Suppressor macrophage treated with lipopolysaccharide for 4 hours (primary cell): ENCODE measurements at regions not wholly inside any gene's neighbourhood (a gene's known extent, or its start where the extent isn't known, plus 50 kb on each side); places are given as distances from the start of the nearest gene placed in this dataset.

ENCODE experiments used
- DNase-seq: peaks from one replicate; pipeline ENCODE4 v3.0.0-alpha.2; 2020

DNA sequence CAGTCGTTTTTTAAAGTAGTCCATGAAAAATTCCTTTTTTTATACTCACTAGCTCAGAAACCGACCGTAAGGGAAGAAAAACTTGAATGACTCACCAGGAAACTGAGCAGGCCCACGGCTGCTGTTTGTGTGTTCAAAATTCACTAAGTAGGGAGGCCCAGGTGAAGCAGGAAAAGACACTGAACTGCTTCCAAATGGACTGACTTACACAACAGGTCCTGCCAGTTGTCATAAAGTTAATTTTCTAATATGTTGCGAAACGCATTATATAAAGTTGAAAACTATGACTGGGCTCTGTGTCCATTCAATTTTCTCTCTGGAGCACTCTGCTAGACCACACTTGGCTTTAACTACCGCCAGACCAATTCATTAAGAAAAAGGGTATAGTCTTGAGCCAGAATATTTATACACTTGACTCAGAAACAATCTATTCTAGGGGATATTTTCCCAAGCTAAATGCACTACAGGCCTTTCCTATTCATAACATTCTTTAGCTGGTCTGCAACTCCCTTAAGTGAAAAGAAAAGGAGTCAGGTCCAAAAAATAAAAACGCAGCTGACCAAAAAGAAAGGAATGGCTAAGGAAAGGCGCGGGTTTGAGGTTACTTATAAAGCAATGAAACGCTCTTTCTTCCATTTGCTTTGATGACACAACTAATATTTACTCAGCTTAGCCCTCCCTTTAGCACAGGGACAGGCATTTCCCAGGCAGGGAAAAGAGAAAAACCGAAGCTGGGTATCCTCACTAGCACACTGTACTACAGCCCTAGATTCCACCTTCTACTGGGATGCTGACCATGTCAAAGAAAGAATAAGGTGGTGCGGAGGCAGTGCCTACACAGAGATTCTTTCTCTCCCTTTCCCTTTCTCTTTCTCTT, 306.3 kb upstream of the ESRRG start:
- no peak for DNase-seq

DNA sequence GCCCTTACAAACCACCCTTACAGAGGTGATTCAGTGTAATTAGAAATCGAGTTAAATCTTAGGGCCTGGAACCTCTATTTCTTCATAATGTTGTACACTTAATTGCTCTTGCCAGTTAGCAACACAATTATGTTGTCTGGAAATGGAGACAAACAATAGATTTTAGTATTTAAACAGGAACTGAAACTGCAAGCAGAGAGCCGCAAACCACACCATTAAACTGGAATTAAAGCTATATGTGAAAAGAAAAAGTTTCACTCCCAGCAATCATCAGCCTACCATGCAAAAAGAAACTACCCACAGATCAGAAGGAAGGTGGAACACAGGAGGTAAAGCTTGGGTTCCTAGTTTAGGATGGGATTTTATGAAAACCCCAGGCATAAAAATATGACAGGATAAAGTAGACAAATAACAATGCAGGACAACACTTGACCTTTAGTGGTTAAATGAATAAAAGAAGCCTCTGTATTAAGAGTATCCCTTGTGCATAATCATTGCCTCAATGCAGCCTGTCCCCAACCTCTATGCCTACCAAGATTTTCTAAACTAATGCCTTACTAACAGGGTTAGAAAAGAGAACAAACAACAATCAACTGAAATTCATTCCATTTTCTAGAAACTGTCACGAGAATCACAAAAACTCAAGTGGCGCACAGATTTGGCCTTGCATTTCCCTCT, 304.3 kb upstream of the ESRRG start:
- DNase-seq = no peak

DNA sequence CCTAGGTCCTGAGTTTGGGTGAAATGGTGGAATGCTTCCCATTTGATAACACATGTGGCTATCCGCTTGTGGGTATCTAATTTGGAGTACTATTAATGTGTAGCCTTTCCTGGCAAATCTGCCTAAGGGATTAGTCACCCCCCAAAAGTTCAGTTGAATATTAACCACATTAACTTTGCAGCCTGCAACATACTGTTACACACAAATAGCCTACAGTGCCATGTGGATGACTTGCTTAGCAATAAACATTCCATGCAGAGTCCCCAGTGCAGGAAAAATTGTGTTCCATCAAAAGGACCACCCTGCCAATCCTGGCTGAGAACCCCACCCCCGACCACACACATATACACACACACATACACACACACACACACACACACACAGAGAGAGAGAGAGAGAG, 303.3 kb upstream of the ESRRG start:
- no peak for DNase-seq

DNA sequence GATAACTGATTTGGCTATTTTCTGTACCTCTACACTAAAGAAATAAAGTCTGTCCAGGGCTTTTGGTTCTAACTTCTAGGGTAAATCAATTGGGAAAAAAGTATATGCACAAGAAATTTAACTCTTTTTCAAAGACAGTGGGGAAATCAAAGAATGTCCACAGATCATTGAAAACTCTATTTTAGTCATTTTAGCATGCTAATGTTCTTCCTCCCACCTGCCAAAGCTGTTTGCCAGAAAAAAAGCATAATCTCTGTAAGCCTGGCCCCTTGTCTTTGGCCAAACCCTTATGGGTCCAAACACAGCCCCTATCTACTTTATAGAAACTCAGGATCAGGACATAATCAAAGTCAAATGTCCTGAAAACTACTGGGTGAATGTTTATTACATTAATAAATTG, 302.2 kb upstream of the ESRRG start:
- no peak for DNase-seq

- no peak for DNase-seq
These were observed 301.7 kb upstream of the ESRRG start for GRCh38 chr1:217024911-217025310.

DNA sequence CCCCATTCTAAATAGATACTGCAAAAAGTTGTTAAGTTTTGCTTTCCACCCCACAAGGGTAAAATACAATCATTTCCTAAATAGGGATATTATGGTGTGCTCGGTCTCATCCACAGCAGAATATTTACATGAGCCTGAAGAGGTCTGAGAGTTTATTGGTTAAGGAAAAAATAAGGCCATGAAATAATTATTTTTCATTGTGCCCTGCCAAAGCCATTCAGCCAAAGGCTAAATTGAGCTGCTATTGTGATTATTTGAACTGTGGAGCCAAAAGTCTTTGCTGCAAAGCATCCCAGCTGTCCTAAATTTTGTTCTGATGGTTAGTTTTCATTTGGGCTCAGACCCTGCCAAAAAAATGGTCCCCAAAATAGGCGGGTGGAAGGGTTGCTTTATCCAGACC, 298.7 kb upstream of the ESRRG start:
- no peak for DNase-seq

GRCh38 chr1:217021400-217021799, 298.2 kb upstream of the ESRRG start:
- no peak for DNase-seq

DNA sequence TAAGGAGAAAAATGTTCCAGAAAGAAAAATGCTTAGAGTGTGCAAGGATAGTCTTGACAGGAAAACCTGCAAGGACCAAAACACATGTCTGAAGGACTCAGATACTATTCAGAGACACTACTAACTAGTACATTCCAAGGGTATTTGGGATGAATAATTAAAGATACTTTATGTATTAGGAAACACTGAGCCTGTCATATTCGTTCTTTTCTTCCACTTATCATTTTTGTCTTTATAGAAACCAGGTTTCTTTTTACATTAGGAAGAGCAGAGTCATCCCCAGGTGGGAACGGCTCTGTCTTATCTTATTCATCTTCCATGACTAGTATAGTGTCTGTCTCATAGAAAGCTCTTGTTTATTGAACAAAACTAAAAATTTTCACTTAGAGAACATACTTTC, 296.2 kb upstream of the ESRRG start:
- DNase-seq = no peak

GRCh38 chr1:217018648-217019047, 295.4 kb upstream of the ESRRG start:
- DNase-seq = no peak

- DNase-seq = no peak
These were observed 293.9 kb upstream of the ESRRG start for GRCh38 chr1:217017165-217017564.

GRCh38 chr1:217014066-217014465, 290.8 kb upstream of the ESRRG start:
- DNase-seq = no peak

DNA sequence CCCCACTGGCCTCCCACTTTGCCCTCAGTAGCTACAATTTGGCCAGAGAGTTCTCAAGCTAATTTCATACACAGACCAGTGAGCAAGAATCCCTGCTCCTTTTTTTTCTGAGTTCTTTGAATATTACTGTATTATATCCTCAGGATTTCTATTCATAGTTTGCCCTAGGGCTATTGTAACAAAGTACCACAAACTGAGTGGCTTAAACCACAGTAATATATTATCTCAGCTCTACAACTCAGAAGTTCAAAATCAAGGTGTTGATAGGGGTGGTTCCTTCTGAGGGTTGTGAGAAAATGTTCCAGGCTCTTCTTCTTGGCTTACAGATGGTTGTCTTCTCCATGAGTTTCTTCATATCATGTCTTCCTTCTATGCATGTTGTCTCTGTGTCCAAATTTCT, 289.4 kb upstream of the ESRRG start:
- no peak for DNase-seq

DNA sequence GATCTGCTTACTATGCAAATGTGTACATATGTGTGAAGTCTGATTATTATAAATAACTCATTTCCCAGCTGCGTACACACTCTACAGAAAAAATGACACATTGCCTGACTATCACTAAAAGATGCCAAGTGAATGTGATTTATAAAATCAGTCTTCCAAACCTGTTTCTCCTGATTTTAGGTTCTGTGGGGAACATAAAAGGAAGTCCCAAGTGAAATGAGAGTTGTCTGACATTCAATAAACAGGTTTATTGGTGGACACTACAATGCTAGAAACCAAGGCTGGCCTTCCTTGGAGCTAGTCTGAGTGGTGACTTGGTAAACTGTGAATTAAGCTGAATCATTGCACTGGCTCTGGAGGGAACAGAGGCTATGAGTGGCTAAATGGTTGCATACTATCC, 287.9 kb upstream of the ESRRG start:
- no peak for DNase-seq

- no peak for DNase-seq
These were observed 287.0 kb upstream of the ESRRG start for GRCh38 chr1:217010253-217010652.

- no peak for DNase-seq
These were observed 286.1 kb upstream of the ESRRG start for GRCh38 chr1:217009376-217009775.

GRCh38 chr1:217004776-217005436, 281.7 kb upstream of the ESRRG start:
- no peak for DNase-seq

DNA sequence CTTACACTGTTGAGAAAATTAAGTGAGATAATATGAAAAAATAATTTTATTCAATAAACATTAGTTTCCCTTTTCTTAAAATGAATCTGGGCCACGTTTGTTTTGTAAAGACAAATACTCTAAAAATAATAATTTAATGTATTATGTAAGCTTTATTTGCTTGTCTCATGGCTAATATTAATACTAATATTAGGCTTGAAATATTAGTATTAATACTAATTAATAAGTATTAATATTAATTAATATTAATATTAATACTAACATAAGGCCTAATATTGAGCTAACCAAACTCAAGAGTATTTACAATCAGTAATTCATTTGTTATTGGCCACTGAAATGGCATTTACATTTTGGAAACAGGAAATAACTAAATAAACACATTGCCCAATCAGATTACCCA, 280.1 kb upstream of the ESRRG start:
- no peak for DNase-seq

DNA sequence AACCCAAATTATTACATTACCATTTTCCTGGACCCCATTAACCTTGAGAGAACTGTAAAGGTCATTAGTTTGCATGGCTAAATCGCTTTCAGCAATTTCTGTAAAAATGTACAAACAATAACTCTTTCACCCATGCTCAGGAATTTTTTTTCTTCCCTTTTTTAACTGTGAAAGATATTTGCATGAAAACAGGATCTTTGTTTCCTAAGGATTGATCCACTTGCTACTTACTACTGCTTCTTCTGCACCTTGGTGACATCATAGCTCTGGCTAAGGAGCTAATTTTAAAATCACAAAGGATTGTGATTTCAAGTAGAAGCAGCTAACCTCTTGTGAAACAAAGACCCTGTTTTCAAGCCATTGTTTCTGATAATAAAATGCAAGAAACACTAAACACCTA, 274.6 kb upstream of the ESRRG start:
- no peak for DNase-seq

- DNase-seq = no peak
These were observed 273.8 kb upstream of the ESRRG start for GRCh38 chr1:216997069-216997468.

DNA sequence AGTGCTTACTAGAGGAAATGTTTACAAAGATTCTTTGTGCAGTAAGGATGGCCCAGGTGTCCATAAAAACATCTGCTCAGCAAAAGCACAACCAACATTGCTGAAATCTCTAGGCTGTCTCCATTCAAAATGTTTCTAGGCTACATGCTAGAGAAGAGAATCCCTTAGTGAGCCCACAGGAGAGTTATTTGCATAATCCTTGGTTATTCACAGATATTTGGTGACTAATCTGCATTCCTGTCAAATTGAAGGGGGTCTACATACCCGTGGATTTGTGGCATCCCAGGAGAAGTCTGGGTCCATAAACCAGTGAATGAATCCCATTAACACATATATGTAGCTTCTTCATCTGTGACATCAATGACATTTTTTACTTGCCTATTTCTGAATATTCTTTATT, 261.3 kb upstream of the ESRRG start:
- no peak for DNase-seq

DNA sequence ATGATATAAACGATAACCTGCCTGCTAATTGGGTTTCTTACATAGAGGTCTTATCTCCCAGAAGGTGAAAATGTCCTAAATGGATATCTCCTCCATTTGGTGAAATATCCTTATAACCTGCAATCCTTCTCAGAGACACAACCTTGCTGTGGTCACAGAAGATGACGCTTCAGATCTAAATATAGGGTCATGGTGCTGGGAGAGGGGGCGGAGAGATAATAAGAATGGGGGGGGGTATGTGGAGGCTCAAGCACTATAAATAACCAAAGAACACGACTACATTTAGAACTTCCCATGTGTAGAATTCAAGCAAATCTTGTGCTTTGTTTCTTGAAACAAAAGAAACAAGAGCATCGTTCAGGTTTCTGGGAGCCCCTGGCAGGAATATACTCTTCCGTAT, 260.6 kb upstream of the ESRRG start:
- DNase-seq = no peak

GRCh38 chr1:216961516-216961915, 238.3 kb upstream of the ESRRG start:
- DNase-seq = no peak

GRCh38 chr1:216960716-216961115, 237.5 kb upstream of the ESRRG start:
- DNase-seq = no peak

DNA sequence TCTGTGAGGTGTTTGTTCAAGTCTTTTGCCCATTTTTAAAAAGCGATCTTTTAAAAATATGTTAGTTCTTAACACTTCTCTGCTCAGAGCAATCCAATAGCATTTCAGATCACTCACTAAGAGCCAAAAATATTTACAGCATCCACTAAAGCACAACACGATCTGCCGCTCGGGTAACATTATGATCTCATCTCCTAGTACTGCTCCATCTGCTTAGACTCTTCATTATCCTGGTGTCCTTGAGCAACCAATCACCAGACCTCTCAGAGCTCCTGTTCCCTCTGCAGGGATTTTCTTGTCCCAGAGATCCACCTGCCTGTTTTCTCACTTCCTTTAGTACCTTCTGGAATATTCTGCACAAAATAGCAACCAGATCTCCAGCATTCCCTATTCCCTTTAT, 235.3 kb upstream of the ESRRG start:
- no peak for DNase-seq
